Neural cell (in vitro differentiated cells): ENCODE measurements at regions not wholly inside any gene's neighbourhood (a gene's known extent, or its start where the extent isn't known, plus 50 kb on each side); places are given as distances from the start of the nearest gene placed in this dataset.

Source experiments
- H2AFZ ChIP-seq: fragments of 200-600, 300-800 bp; sonication (generic), shearing (Covaris generic); 2 replicates; pipeline ENCODE4 v1.6.0; 2014; ENCODE audit warnings: low read depth, mild to moderate bottlenecking, antibody characterized with exemption, low read length, moderate library complexity
- H3F3A ChIP-seq: fragments of 200-600 bp; shearing (Covaris generic); 2 replicates; pipeline ENCODE4 v1.6.1; 2016; ENCODE audit warnings: mild to moderate bottlenecking, moderate library complexity, mixed read lengths, antibody characterized with exemption, low read length; ENCODE audit not compliant: insufficient read depth, poor library complexity, severe bottlenecking
- H3K27ac ChIP-seq: fragments of 200-600, 300-800 bp; sonication (generic), shearing (Covaris generic); 2 replicates; pipeline ENCODE4 v1.5.1; 2014; ENCODE audit warnings: mild to moderate bottlenecking, low read length, moderate library complexity
- H3K27me3 ChIP-seq: fragments of 300-800, 200-600 bp; sonication (generic), shearing (Covaris generic); 2 replicates; pipeline ENCODE4 v1.6.0; 2014; ENCODE audit warnings: mild to moderate bottlenecking, low read depth, low read length, moderate library complexity; ENCODE audit not compliant: insufficient read depth
- H3K36me3 ChIP-seq: fragments of 300-800, 200-600 bp; sonication (generic), shearing (Covaris generic); 2 replicates; pipeline ENCODE4 v1.5.1; 2014; ENCODE audit warnings: mild to moderate bottlenecking, antibody characterized with exemption, low read length, moderate library complexity; ENCODE audit not compliant: insufficient read depth
- H3K4me2 ChIP-seq: fragments of 300-800, 200-600 bp; sonication (generic), shearing (Covaris generic); 2 replicates; pipeline ENCODE4 v1.6.0; 2014; ENCODE audit warnings: mild to moderate bottlenecking, low read length
- H3K4me3 ChIP-seq: fragments of 300-800, 200-600 bp; sonication (generic), shearing (Covaris generic); 2 replicates; pipeline ENCODE4 v1.5.1; 2014; ENCODE audit warnings: mild to moderate bottlenecking, low read length, moderate library complexity
- H3K79me2 ChIP-seq: fragments of 200-600 bp; shearing (Covaris generic); replicated peaks from 2 replicates; pipeline ENCODE4 v1.6.0; 2014; ENCODE audit warnings: mild to moderate bottlenecking, low read length, moderate library complexity; ENCODE audit not compliant: insufficient read depth
- H3K9ac ChIP-seq: fragments of 300-800, 200-600 bp; sonication (generic), shearing (Covaris generic); 2 replicates; pipeline ENCODE4 v1.6.1; 2016; ENCODE audit warnings: mild to moderate bottlenecking, low read length, mixed read lengths
- H3K9me2 ChIP-seq: fragments of 200-600 bp; shearing (Covaris generic); 2 replicates; pipeline ENCODE4 v1.6.1; 2016; ENCODE audit warnings: mild to moderate bottlenecking, low read length, mixed read lengths; ENCODE audit not compliant: insufficient read depth
- H3K9me3 ChIP-seq: fragments of 200-600, 300-800 bp; sonication (generic), shearing (Covaris generic); 2 replicates; pipeline ENCODE4 v1.6.1; 2016; ENCODE audit warnings: mild to moderate bottlenecking, mixed run types, low read length, moderate library complexity, mixed read lengths
- H4K20me1 ChIP-seq: fragments of 200-600 bp; shearing (Covaris generic); 2 replicates; pipeline ENCODE4 v1.6.1; 2016; ENCODE audit warnings: mild to moderate bottlenecking, mixed run types; ENCODE audit not compliant: insufficient read depth
- CTCF ChIP-seq: fragments of 450-650 bp; IDR thresholded peaks from 2 replicates; pipeline ENCODE4 v1.5.1; 2014; ENCODE audit warnings: antibody characterized with exemption, mild to moderate bottlenecking, moderate library complexity; ENCODE audit not compliant: poor library complexity, severe bottlenecking
- EP300 ChIP-seq: fragments of 450-650 bp; conservative IDR thresholded peaks from 2 replicates; pipeline ENCODE4 v1.6.1; 2014; ENCODE audit warnings: antibody characterized with exemption, mild to moderate bottlenecking, moderate library complexity; ENCODE audit not compliant: poor library complexity, severe bottlenecking
- EZH2 ChIP-seq: fragments of 200-600, 300-800 bp; shearing (Covaris generic), sonication (generic); IDR thresholded peaks from 2 replicates; pipeline ENCODE4 v1.6.1; 2014; ENCODE audit warnings: antibody characterized with exemption, low read length, borderline replicate concordance, mild to moderate bottlenecking; ENCODE audit not compliant: insufficient read depth, poor library complexity, severe bottlenecking
- MXI1 ChIP-seq: fragments of 450-650 bp; conservative IDR thresholded peaks from 2 replicates; pipeline ENCODE4 v1.6.1; 2014; ENCODE audit warnings: antibody characterized with exemption, mild to moderate bottlenecking; ENCODE audit not compliant: poor library complexity, severe bottlenecking
- POLR2AphosphoS5 ChIP-seq: IDR thresholded peaks from 2 replicates; pipeline ENCODE4 v1.6.1; 2012
- RAD21 ChIP-seq: fragments of 450-650 bp; conservative IDR thresholded peaks from 2 replicates; pipeline ENCODE4 v1.6.1; 2014; ENCODE audit warnings: antibody characterized with exemption, mild to moderate bottlenecking, moderate library complexity
- REST ChIP-seq: IDR thresholded peaks from 2 replicates; pipeline ENCODE4 v1.6.1; 2012; ENCODE audit warnings: borderline replicate concordance
- SMC3 ChIP-seq: fragments of 450-650 bp; conservative IDR thresholded peaks from 2 replicates; pipeline ENCODE4 v1.6.1; 2014; ENCODE audit warnings: antibody characterized with exemption, mild to moderate bottlenecking, moderate library complexity; ENCODE audit not compliant: poor library complexity
- TAF1 ChIP-seq: IDR thresholded peaks from 2 replicates; pipeline ENCODE4 v1.6.1; 2012; ENCODE audit warnings: low read depth

GRCh38 chr18:73645160-73645715, 502.4 kb downstream of the FBXO15 start:
- Histone ChIP-seq H2AFZ (no peak overlapping the region), H3K4me3 (no peak overlapping the region), H3K4me2 (no peak overlapping the region), H3K36me3 (no peaks in the 10 kb centered on the region), H3K79me2 (no peaks in the 10 kb centered on the region), H3K9me2 (no peaks in the 10 kb centered on the region), H3K27ac (no peak overlapping the region), H3K9ac (no peak overlapping the region), H3K27me3 (no peaks in the 10 kb centered on the region), H3F3A (no peaks in the 10 kb centered on the region), H4K20me1 (no peaks in the 10 kb centered on the region), H3K9me3 (no peaks in the 10 kb centered on the region)
- TF ChIP-seq CTCF (no peak), REST (no peak), RAD21 (no peak), EP300 (no peak), MXI1 (no peak), TAF1 (no peak), POLR2AphosphoS5 (no peak), EZH2 (no peak), SMC3 (no peak)

- H3K4me2 ChIP-seq = no peak overlapping the region
- H2AFZ ChIP-seq = no peak overlapping the region
- no peak overlapping the region for H3K4me3 ChIP-seq
- no peaks in the 10 kb centered on the region for H4K20me1 ChIP-seq
- no peaks in the 10 kb centered on the region for H3K9me2 ChIP-seq
- no peaks in the 10 kb centered on the region for H3K9me3 ChIP-seq
- H3K36me3 ChIP-seq = no peaks in the 10 kb centered on the region
- no peak overlapping the region for H3K27ac ChIP-seq
- no peaks in the 10 kb centered on the region for H3F3A ChIP-seq
- no peaks in the 10 kb centered on the region for H3K79me2 ChIP-seq
- TF ChIP-seq POLR2AphosphoS5 = no peak
- no peak for TF ChIP-seq EP300
- no peak for TF ChIP-seq REST
- no peak for TF ChIP-seq SMC3
- TF ChIP-seq CTCF = no peak
- TF ChIP-seq EZH2 = no peak
- no peak for TF ChIP-seq TAF1
- H3K9ac ChIP-seq = no peak overlapping the region
- H3K27me3 ChIP-seq = no peaks in the 10 kb centered on the region
Observed at GRCh38 chr18:73639788-73640187, 507.8 kb downstream of the FBXO15 start.
